M059J (cell line): ENCODE measurements at regions not wholly inside any gene's neighbourhood (a gene's known extent, or its start where the extent isn't known, plus 50 kb on each side); places are given as distances from the start of the nearest gene placed in this dataset.

ENCODE experiments used
- DNase-seq: peaks from one replicate; pipeline ENCODE4 v3.0.0-alpha.2; 2012; ENCODE audit warnings: low read depth

- DNase-seq = no peak
These were observed 54.7 kb upstream of the SMARCA2 start for GRCh38 chr9:1960342-1961042.

- no peak for DNase-seq
These were observed 53.0 kb upstream of the SMARCA2 start for GRCh38 chr9:1962122-1962521.

- no peak for DNase-seq
These were observed 52.5 kb upstream of the SMARCA2 start for GRCh38 chr9:1962588-1963106.

GRCh38 chr9:1964093-1964492, 51.1 kb upstream of the SMARCA2 start:
- DNase-seq = no peak
